ENCODE measurements at regions not wholly inside any gene's neighbourhood (a gene's known extent, or its start where the extent isn't known, plus 50 kb on each side); places are given as distances from the start of the nearest gene placed in this dataset.

GRCh38 chr5:68161156-68161555 is 54.4 kb upstream of the PIK3R1 start:
- H3K4me1 Mint-ChIP-seq: no peaks in the 10 kb centered on the region
- H3K36me3 Mint-ChIP-seq: no peaks in the 10 kb centered on the region
- no peaks in the 10 kb centered on the region for H3K9me3 Mint-ChIP-seq
- DNase-seq: no peak
- H3K4me3 Mint-ChIP-seq: no peak overlapping the region
- no peaks in the 10 kb centered on the region for H3K27me3 Mint-ChIP-seq
- no peak overlapping the region for H3K27ac Mint-ChIP-seq

DNA sequence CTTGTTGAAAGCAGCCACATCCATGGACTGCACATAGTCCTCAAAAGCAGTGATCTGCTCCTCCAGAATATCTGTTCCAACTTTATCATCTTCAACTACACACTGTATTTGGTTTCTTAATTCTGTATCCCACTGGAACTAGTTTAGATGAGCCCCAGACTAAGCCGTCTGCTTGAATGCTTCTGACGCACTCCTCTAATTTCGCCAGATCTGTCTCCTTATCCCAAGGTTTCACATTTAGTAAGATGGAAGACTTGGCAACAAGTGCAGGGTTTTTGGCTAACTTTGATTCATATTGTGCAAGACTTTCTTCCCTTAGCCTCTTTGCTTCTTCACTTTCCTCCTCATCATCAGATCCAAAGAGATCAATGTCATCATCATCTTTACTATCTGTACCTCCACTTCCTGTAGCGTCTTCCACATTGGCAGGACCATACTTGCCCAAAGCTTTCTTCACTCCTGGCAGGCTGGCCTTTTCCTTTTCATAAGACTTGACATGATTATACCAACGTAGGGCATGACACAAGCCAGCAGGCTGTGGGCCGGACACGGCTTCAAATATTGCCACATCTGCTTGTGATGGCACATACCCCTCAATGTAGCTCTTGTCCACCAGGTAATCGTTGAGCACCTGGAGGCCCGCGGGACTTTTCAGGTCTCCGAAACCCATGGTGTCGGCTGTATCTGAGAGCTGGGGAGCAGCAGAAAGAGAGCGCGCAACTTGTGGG is 56.2 kb upstream of the PIK3R1 start:
- no peaks in the 10 kb centered on the region for H3K36me3 Mint-ChIP-seq
- H3K9me3 Mint-ChIP-seq: no peaks in the 10 kb centered on the region
- no peaks in the 10 kb centered on the region for H3K27me3 Mint-ChIP-seq
- DNase-seq: no peak
- H3K27ac Mint-ChIP-seq: no peak overlapping the region
- no peak overlapping the region for H3K4me3 Mint-ChIP-seq
- H3K4me1 Mint-ChIP-seq: no peaks in the 10 kb centered on the region

GRCh38 chr5:68155940-68156339 is 59.6 kb upstream of the PIK3R1 start:
- DNase-seq: no peak
- H3K36me3 Mint-ChIP-seq: no peaks in the 10 kb centered on the region
- no peak overlapping the region for H3K27ac Mint-ChIP-seq
- no peaks in the 10 kb centered on the region for H3K9me3 Mint-ChIP-seq
- no peaks in the 10 kb centered on the region for H3K27me3 Mint-ChIP-seq
- H3K4me1 Mint-ChIP-seq: no peaks in the 10 kb centered on the region
- H3K4me3 Mint-ChIP-seq: no peak overlapping the region

- Mint-ChIP-seq H3K36me3 (no peaks in the 10 kb centered on the region), H3K27ac (no peak overlapping the region), H3K4me1 (no peaks in the 10 kb centered on the region), H3K27me3 (no peaks in the 10 kb centered on the region), H3K4me3 (no peak overlapping the region), H3K9me3 (no peaks in the 10 kb centered on the region)
- no peak for DNase-seq
These were observed 61.3 kb upstream of the PIK3R1 start for GRCh38 chr5:68154119-68154857.

- Mint-ChIP-seq H3K9me3 (no peaks in the 10 kb centered on the region), H3K27me3 (no peaks in the 10 kb centered on the region), H3K4me1 (peaks cover 7% of the 10 kb centered on the region), H3K36me3 (no peaks in the 10 kb centered on the region), H3K4me3 (no peak overlapping the region), H3K27ac (no peak overlapping the region)
- DNase-seq: no peak
These were observed 63.7 kb upstream of the PIK3R1 start for GRCh38 chr5:68151812-68152211.

DNA sequence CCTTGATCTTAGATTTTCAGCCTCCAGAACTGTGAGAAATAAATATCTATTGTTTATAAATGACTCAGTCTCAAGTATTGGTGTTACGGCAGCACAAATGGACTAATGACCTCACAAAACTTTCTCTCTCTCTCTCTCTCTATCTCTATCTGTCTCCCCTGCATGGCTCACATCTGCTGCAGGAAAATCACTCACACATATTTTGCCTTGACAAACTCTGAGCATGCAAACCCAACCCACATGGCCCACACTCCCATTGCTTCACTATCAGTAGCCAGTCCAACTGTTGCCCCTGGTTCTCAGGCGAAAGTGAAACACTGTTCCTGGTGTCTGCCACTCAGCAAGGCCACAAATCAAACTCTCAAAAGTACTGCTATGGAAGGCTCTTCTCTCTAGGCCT is 66.4 kb upstream of the PIK3R1 start:
- Mint-ChIP-seq H3K36me3 (no peaks in the 10 kb centered on the region), H3K4me1 (peaks cover 7% of the 10 kb centered on the region), H3K27ac (no peak overlapping the region), H3K27me3 (no peaks in the 10 kb centered on the region), H3K4me3 (no peak overlapping the region), H3K9me3 (no peaks in the 10 kb centered on the region)
- no peak for DNase-seq

- no peak overlapping the region for H3K27ac Mint-ChIP-seq
These were observed 67.5 kb upstream of the PIK3R1 start for GRCh38 chr5:68148096-68148495.

DNA sequence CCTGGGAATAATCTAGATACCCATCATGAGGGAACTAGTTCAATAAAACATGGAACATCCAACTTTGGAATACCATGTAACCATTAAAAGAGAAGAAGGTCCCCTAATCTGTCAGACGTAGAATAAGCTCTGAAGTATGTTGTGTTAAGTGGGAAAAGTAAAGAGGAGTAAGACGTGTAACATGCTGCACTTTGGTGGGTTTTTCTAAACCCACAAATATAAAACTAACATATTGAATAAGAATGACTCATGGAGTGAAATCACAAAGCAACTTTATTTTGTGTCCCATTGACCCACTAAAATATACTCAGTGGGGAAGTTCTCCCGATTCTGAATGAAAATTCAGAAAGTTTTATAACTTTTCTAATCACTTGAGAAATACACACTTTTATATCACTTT is 67.9 kb upstream of the PIK3R1 start:
- no peak for DNase-seq
- Mint-ChIP-seq H3K4me1 (peaks cover 7% of the 10 kb centered on the region), H3K27ac (no peak overlapping the region), H3K36me3 (peaks cover 2% of the 10 kb centered on the region), H3K27me3 (no peaks in the 10 kb centered on the region), H3K9me3 (peaks cover 2% of the 10 kb centered on the region), H3K4me3 (no peak overlapping the region)

More at GRCh38 chr5:68148096-68148495, 67.5 kb upstream of the PIK3R1 start:
- H3K4me1 Mint-ChIP-seq: peaks cover 7% of the 10 kb centered on the region
- H3K27me3 Mint-ChIP-seq: no peaks in the 10 kb centered on the region
- no peak overlapping the region for H3K4me3 Mint-ChIP-seq
- peaks cover 2% of the 10 kb centered on the region for H3K9me3 Mint-ChIP-seq
- DNase-seq: no peak
- H3K36me3 Mint-ChIP-seq: no peaks in the 10 kb centered on the region

- Mint-ChIP-seq H3K27me3 (peaks cover 3% of the 10 kb centered on the region), H3K27ac (no peak overlapping the region), H3K9me3 (peaks cover 2% of the 10 kb centered on the region), H3K4me3 (no peak overlapping the region), H3K4me1 (peaks cover 8% of the 10 kb centered on the region), H3K36me3 (peaks cover 2% of the 10 kb centered on the region)
- no peak for DNase-seq
These were observed 74.1 kb upstream of the PIK3R1 start for GRCh38 chr5:68141494-68141893.

GRCh38 chr5:68140763-68141162 is 74.8 kb upstream of the PIK3R1 start:
- H3K36me3 Mint-ChIP-seq: peaks cover 2% of the 10 kb centered on the region
- peaks cover 2% of the 10 kb centered on the region for H3K9me3 Mint-ChIP-seq
- no peak for DNase-seq
- peaks cover 8% of the 10 kb centered on the region for H3K4me1 Mint-ChIP-seq
- peaks cover 3% of the 10 kb centered on the region for H3K27me3 Mint-ChIP-seq
- H3K27ac Mint-ChIP-seq: no peak overlapping the region
- no peak overlapping the region for H3K4me3 Mint-ChIP-seq

- Mint-ChIP-seq H3K4me3 (no peak overlapping the region), H3K9me3 (peaks cover 2% of the 10 kb centered on the region), H3K36me3 (peaks cover 2% of the 10 kb centered on the region), H3K4me1 (peaks cover 8% of the 10 kb centered on the region), H3K27me3 (peaks cover 3% of the 10 kb centered on the region), H3K27ac (no peak overlapping the region)
- no peak for DNase-seq
These were observed 75.7 kb upstream of the PIK3R1 start for GRCh38 chr5:68139611-68140441.

DNA sequence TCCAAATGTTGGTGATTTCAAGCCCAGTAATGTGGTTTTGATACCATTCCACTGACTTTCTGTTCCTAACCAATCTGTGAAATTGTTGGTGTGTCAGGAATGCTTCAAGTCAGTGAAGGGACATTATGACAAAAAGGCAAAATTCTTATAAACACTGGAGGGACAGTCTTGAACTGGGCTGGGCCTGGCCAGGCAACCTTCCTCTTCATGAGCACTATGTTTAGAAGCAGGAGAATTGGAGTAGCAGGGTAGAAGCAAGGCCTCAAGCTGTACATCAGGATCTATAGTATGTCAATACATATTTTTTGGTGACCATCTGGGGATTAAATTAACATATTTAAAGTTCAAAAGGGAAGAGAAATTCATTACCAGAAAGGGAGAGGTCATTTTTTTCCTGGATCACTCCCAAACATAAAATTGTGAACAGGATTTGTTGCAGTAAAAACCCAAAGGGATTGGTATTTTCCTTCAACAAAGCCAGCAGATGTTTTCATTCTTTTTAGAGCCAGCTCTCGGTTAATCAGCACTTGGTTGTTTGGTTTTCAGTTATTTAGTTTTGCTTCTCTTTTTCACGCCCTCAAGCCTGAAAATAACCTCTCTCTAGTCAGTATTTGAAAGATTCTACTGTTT is 77.9 kb upstream of the PIK3R1 start:
- H3K36me3 Mint-ChIP-seq: no peaks in the 10 kb centered on the region
- H3K4me1 Mint-ChIP-seq: peaks cover 8% of the 10 kb centered on the region
- no peak for DNase-seq
- H3K4me3 Mint-ChIP-seq: no peak overlapping the region
- H3K27ac Mint-ChIP-seq: no peak overlapping the region
- H3K9me3 Mint-ChIP-seq: no peaks in the 10 kb centered on the region
- peaks cover 3% of the 10 kb centered on the region for H3K27me3 Mint-ChIP-seq

DNA sequence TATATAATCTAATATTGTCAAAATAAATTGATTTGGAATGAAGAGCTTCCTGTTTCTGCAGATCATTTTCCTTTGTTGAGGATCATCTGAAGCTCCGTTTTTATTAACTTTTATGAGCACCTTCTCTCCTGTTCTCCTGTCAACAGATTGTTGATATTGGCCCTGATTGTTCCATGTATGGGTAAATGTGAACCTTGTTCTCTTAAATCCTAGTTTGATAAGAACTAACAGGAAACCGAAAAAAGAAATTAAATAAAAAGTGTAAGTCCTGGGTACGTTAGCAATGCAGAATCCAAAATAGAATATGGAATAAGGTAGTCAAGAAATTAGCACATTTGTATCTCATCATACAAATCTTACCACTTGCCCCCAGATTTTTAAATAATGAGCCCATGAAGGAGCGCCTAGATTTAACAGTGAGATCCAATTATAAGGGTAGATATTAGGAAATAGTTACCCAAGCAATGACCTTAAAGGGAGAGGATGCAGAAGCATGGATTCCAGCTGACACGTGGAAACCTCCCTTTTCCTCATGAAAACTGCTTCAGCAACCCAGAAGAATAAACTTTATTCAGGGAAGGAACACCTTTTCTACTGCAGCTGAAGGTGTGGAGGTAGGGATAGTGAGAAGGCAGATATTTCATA is 80.8 kb upstream of the PIK3R1 start:
- no peaks in the 10 kb centered on the region for H3K9me3 Mint-ChIP-seq
- no peak overlapping the region for H3K4me3 Mint-ChIP-seq
- no peak overlapping the region for H3K27ac Mint-ChIP-seq
- no peak for DNase-seq
- H3K27me3 Mint-ChIP-seq: no peaks in the 10 kb centered on the region
- no peaks in the 10 kb centered on the region for H3K36me3 Mint-ChIP-seq
- H3K4me1 Mint-ChIP-seq: peaks cover 3% of the 10 kb centered on the region

- Mint-ChIP-seq H3K27me3 (no peaks in the 10 kb centered on the region), H3K36me3 (no peaks in the 10 kb centered on the region), H3K27ac (no peak overlapping the region), H3K9me3 (no peaks in the 10 kb centered on the region), H3K4me3 (no peak overlapping the region), H3K4me1 (no peaks in the 10 kb centered on the region)
- DNase-seq: no peak
These were observed 81.4 kb upstream of the PIK3R1 start for GRCh38 chr5:68134033-68134668.
